CD14-positive monocyte (primary cell): ENCODE measurements at regions not wholly inside any gene's neighbourhood (a gene's known extent, or its start where the extent isn't known, plus 50 kb on each side); places are given as distances from the start of the nearest gene placed in this dataset.

ENCODE experiments used
- DNase-seq, 3 donors: peaks; one replicate each; pipeline ENCODE4 v3.0.0-alpha.2; 2011 to 2022
- H2AFZ ChIP-seq: 2 replicates; pipeline ENCODE4 v1.6.0; 2012; ENCODE audit warnings: mild to moderate bottlenecking, low read depth, low read length, inconsistent platforms; ENCODE audit not compliant: insufficient read depth, poor library complexity, severe bottlenecking
- H3K27ac ChIP-seq, 2 donors: 1 replicate in 1 of 2; 2 replicates in 1 of 2; pipeline ENCODE4 v1.5.1; 2012 to 2013; ENCODE audit warnings: low read length in 2 of 2, control low read depth in 1 of 2, inconsistent platforms in 1 of 2, low read depth in 1 of 2, mild to moderate bottlenecking in 1 of 2
- H3K27me3 ChIP-seq, 2 donors: one replicate each; pipeline versions ENCODE4 v1.6.0 to v1.6.1; 2011 to 2013; ENCODE audit warnings: low read length in 2 of 2; ENCODE audit not compliant: control insufficient read depth in 2 of 2, insufficient read depth in 2 of 2
- H3K36me3 ChIP-seq, 2 donors: replicated peaks in 1 of 2; 1 replicate in 1 of 2; 2 replicates in 1 of 2; pipeline versions ENCODE4 v1.5.1 to v1.6.1; 2012 to 2013; ENCODE audit warnings: low read length in 2 of 2, control low read depth in 1 of 2, inconsistent platforms in 1 of 2, mild to moderate bottlenecking in 1 of 2; ENCODE audit not compliant: insufficient read depth in 2 of 2, control insufficient read depth in 1 of 2
- H3K4me1 ChIP-seq, 2 donors: 1 replicate in 1 of 2; 2 replicates in 1 of 2; pipeline versions ENCODE4 v1.5.1 to v1.6.1; 2012 to 2013; ENCODE audit warnings: low read length in 2 of 2, control low read depth in 1 of 2, inconsistent platforms in 1 of 2, mild to moderate bottlenecking in 1 of 2, moderate library complexity in 1 of 2; ENCODE audit not compliant: insufficient read depth in 2 of 2, control insufficient read depth in 1 of 2
- H3K4me2 ChIP-seq: replicated peaks from 2 replicates; pipeline ENCODE3; 2012; ENCODE audit warnings: low read length, moderate library complexity, mild to moderate bottlenecking; ENCODE audit not compliant: poor library complexity, severe bottlenecking; ENCODE audit errors: extremely low read depth
- H3K4me3 ChIP-seq, 3 experiments: fragments of 200-600 bp in 1 of 3; sonication (generic) in 1 of 3; replicated peaks in 1 of 3; 1 replicate in 2 of 3; 2 replicates in 1 of 3; pipeline ENCODE4 v1.5.1; 2011 to 2013; ENCODE audit warnings: low read length in 3 of 3, mild to moderate bottlenecking in 3 of 3, control low read depth in 2 of 3, low read depth in 2 of 3, inconsistent platforms in 1 of 3, moderate library complexity in 1 of 3
- H3K79me2 ChIP-seq: 2 replicates; pipeline ENCODE4 v1.6.0; 2012; ENCODE audit warnings: mild to moderate bottlenecking, control low read depth, inconsistent platforms, low read length, moderate library complexity; ENCODE audit not compliant: insufficient read depth
- H3K9ac ChIP-seq: 2 replicates; pipeline ENCODE4 v1.6.0; 2017; ENCODE audit warnings: low read length, mild to moderate bottlenecking; ENCODE audit not compliant: insufficient read depth, poor library complexity, severe bottlenecking
- H3K9me3 ChIP-seq, 2 donors: replicated peaks in 1 of 2; 1 replicate in 1 of 2; 2 replicates in 1 of 2; pipeline versions ENCODE4 v1.5.1 to v1.6.1; 2012 to 2013; ENCODE audit warnings: low read length in 2 of 2, control low read depth in 1 of 2; ENCODE audit not compliant: control insufficient read depth in 1 of 2, insufficient read depth in 1 of 2
- H4K20me1 ChIP-seq: 2 replicates; pipeline ENCODE4 v1.6.0; 2012; ENCODE audit warnings: mild to moderate bottlenecking, low read length, control low read depth, moderate library complexity; ENCODE audit not compliant: insufficient read depth
- H3K27ac Mint-ChIP-seq, 7 donors: one replicate each; pipeline ENCODE4 v1.8.0; 2020; ENCODE audit warnings: mild to moderate bottlenecking in 7 of 7, mixed read lengths in 7 of 7, moderate library complexity in 6 of 7, inconsistent platforms in 2 of 7
- H3K27me3 Mint-ChIP-seq, 3 donors: one replicate each; pipeline ENCODE4 v1.8.0; 2021 to 2022; ENCODE audit warnings: low read depth in 3 of 3, mild to moderate bottlenecking in 3 of 3, mixed read lengths in 3 of 3, moderate library complexity in 3 of 3, inconsistent platforms in 1 of 3
- H3K36me3 Mint-ChIP-seq, 2 donors: one replicate each; pipeline ENCODE4 v1.8.0; 2020; ENCODE audit warnings: mixed read lengths in 2 of 2, inconsistent platforms in 1 of 2, mild to moderate bottlenecking in 1 of 2
- H3K4me1 Mint-ChIP-seq: one replicate; pipeline ENCODE4 v1.8.0; 2020; ENCODE audit warnings: mild to moderate bottlenecking, mixed read lengths
- H3K4me3 Mint-ChIP-seq, 2 donors: one replicate each; pipeline ENCODE4 v1.8.0; 2020; ENCODE audit warnings: mild to moderate bottlenecking in 2 of 2, mixed read lengths in 2 of 2, moderate library complexity in 1 of 2
- H3K9me3 Mint-ChIP-seq, 7 donors: one replicate each; pipeline ENCODE4 v1.8.0; 2020 to 2022; ENCODE audit warnings: mixed read lengths in 7 of 7, mild to moderate bottlenecking in 6 of 7, moderate library complexity in 6 of 7, inconsistent platforms in 2 of 7
- WGBS: methylation state at CpG from one replicate; pipeline ENCODE4 v1.1.5; 2013; ENCODE audit warnings: missing lambda C conversion rate; ENCODE audit not compliant: insufficient coverage; 5-methylcytosine and 5-hydroxymethylcytosine counted together
- intact Hi-C, 2 donors: fragments of 100-400 bp; cut with micrococcal nuclease; formaldehyde crosslinking; loops; one replicate each; pipeline versions ENCODE4 v1.15.0 to v1.15.1; 2023
- TF ChIP-seq, protein P1 (sequence below): fragments of 200-600 bp; IDR thresholded peaks from one replicate; pipeline ENCODE4 v1.8.0; 2022; ENCODE audit warnings: antibody characterized with exemption, mild to moderate bottlenecking

DNA sequence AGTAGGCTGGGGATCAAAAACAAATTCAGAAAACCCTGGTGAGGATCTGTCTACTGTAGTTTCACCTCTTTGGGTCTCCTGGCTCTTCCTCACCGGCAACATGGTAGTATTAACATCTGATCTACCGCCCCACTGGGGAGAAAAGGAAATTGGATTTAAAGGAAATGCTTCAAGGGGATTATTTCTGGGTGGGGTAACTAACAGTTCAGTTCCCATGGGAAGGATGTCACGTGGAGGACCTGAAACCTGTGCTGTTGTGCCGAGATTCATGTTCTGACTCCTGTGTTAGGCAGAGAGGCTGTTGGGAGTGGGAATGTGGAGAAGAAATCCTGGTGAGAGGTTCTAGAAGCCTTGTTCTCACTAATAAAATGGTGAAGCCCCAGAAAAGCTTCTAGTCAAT, 254.4 kb downstream of the BCOR start:
- H3K9me3 ChIP-seq, result no peaks in the 10 kb centered on the region
- H3K4me1 ChIP-seq, result no peaks in the 10 kb centered on the region
- intact Hi-C loops, result no loop called here
- peaks cover 0 to 9% (median 1%) of the 10 kb centered on the region in 3 donors for H3K27me3 Mint-ChIP-seq
- H4K20me1 ChIP-seq, result no peaks in the 10 kb centered on the region
- H2AFZ ChIP-seq, result no peak overlapping the region
- no peak overlapping the region for H3K27ac ChIP-seq
- no peak for DNase-seq
- no peak overlapping the region for H3K4me2 ChIP-seq
- no peaks in the 10 kb centered on the region for H3K9me3 Mint-ChIP-seq
- H3K36me3 ChIP-seq, result no peaks in the 10 kb centered on the region
- H3K27ac Mint-ChIP-seq, result no peak overlapping the region
- no peaks in the 10 kb centered on the region for H3K27me3 ChIP-seq
- H3K9ac ChIP-seq, result no peak overlapping the region
- WGBS, result no CpG with 5 or more reads among the region's 4 CpGs
- H3K36me3 Mint-ChIP-seq, result no peaks in the 10 kb centered on the region
- H3K4me1 Mint-ChIP-seq, result peaks cover 1% of the 10 kb centered on the region
- H3K4me3 Mint-ChIP-seq, result no peak overlapping the region
- H3K4me3 ChIP-seq, result no peak overlapping the region
- H3K79me2 ChIP-seq, result no peaks in the 10 kb centered on the region
- TF ChIP-seq, protein P1, sequence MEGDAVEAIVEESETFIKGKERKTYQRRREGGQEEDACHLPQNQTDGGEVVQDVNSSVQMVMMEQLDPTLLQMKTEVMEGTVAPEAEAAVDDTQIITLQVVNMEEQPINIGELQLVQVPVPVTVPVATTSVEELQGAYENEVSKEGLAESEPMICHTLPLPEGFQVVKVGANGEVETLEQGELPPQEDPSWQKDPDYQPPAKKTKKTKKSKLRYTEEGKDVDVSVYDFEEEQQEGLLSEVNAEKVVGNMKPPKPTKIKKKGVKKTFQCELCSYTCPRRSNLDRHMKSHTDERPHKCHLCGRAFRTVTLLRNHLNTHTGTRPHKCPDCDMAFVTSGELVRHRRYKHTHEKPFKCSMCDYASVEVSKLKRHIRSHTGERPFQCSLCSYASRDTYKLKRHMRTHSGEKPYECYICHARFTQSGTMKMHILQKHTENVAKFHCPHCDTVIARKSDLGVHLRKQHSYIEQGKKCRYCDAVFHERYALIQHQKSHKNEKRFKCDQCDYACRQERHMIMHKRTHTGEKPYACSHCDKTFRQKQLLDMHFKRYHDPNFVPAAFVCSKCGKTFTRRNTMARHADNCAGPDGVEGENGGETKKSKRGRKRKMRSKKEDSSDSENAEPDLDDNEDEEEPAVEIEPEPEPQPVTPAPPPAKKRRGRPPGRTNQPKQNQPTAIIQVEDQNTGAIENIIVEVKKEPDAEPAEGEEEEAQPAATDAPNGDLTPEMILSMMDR, result no peak

DNA sequence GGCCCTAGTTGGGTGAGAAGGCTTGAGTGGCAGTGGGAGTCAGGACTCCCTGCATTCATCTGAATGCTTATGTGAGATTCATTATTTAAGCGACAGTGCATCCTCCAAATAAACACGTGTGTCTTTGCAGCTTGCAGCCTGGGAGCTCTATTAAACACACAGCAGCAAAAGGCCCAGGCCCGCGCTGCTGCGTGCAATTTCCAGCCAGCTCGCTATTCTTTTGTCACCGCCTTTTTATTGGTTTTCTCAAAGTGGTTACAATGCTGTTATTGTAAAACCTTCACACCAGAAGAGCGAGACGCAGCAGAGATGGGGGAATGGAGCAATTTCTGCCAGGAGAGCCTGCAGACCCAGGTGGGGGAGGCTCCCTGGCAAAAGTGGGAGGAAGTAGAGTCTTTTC, 252.5 kb downstream of the BCOR start:
- peaks cover 6% of the 10 kb centered on the region for H3K4me1 Mint-ChIP-seq
- H3K4me3 ChIP-seq, result no peak overlapping the region
- DNase-seq, result no peak

More for the DNA sequence above, 252.5 kb downstream of the BCOR start:
- intact Hi-C loops, result no loop called here
- H3K9me3 Mint-ChIP-seq, result peaks cover 0 to 2% (median 0%) of the 10 kb centered on the region in 7 donors
- Histone ChIP-seq H3K36me3 (no peaks in the 10 kb centered on the region), H3K27me3 (no peaks in the 10 kb centered on the region), H3K79me2 (no peaks in the 10 kb centered on the region), H4K20me1 (no peaks in the 10 kb centered on the region), H3K9me3 (no peaks in the 10 kb centered on the region), H3K4me2 (no peak overlapping the region), H3K4me1 (peaks cover 2 to 4% of the 10 kb centered on the region in 2 donors), H3K9ac (no peak overlapping the region), H2AFZ (no peak overlapping the region), H3K27ac (no peak overlapping the region)
- peaks cover 0 to 6% (median 1%) of the 10 kb centered on the region in 3 donors for H3K27me3 Mint-ChIP-seq
- H3K4me3 Mint-ChIP-seq, result no peak overlapping the region
- 100% methylated on average over 1 of the region's 9 CpGs for WGBS
- H3K36me3 Mint-ChIP-seq, result no peaks in the 10 kb centered on the region
- H3K27ac Mint-ChIP-seq, result no peak overlapping the region
- TF ChIP-seq, protein P1, result no peak
